ENCODE measurements at regions not wholly inside any gene's neighbourhood (a gene's known extent, or its start where the extent isn't known, plus 50 kb on each side); places are given as distances from the start of the nearest gene placed in this dataset.

- TF ChIP-seq CTCF (IDR thresholded peaks at IDR 0.05), result no peak
- no peak for TF ChIP-seq POLR2AphosphoS5 (IDR thresholded peaks at IDR 0.05)
- no peak for TF ChIP-seq POLR2A (IDR thresholded peaks at IDR 0.05)
These were observed 177.9 kb upstream of the SLC14A2 start for GRCh38 chr18:45437366-45437765.

All from stomach (tissue), 4 donors.